ENCODE measurements at regions not wholly inside any gene's neighbourhood (a gene's known extent, or its start where the extent isn't known, plus 50 kb on each side); places are given as distances from the start of the nearest gene placed in this dataset.

GRCh38 chr18:45467293-45467692, 148.0 kb upstream of the SLC14A2 start:
- no peak for DNase-seq (ENCODE audit: low read depth in 4 of 4, low spot score in 1 of 4)

GRCh38 chr18:45467945-45468344, 147.3 kb upstream of the SLC14A2 start:
- DNase-seq (ENCODE audit: low read depth in 4 of 4, low spot score in 1 of 4) = no peak

- DNase-seq (ENCODE audit: low read depth in 4 of 4, low spot score in 1 of 4) = no peak
These were observed 136.4 kb upstream of the SLC14A2 start for GRCh38 chr18:45478889-45479288.

- no peak for DNase-seq (ENCODE audit: low read depth in 4 of 4, low spot score in 1 of 4)
These were observed 134.9 kb upstream of the SLC14A2 start for GRCh38 chr18:45480219-45481015.

- DNase-seq (ENCODE audit: low read depth in 4 of 4, low spot score in 1 of 4) = no peak
These were observed 133.5 kb upstream of the SLC14A2 start for GRCh38 chr18:45481821-45482220.

- no peak for DNase-seq (ENCODE audit: low read depth in 4 of 4, low spot score in 1 of 4)
These were observed 133.0 kb upstream of the SLC14A2 start for GRCh38 chr18:45482286-45482685.

- DNase-seq (ENCODE audit: low read depth in 4 of 4, low spot score in 1 of 4) = no peak
These were observed 127.7 kb upstream of the SLC14A2 start for GRCh38 chr18:45487581-45487980.

- DNase-seq (ENCODE audit: low read depth in 4 of 4, low spot score in 1 of 4) = no peak
These were observed 126.6 kb upstream of the SLC14A2 start for GRCh38 chr18:45488645-45489044.

GRCh38 chr18:45493830-45494229, 121.4 kb upstream of the SLC14A2 start:
- no peak for DNase-seq (ENCODE audit: low read depth in 4 of 4, low spot score in 1 of 4)

- DNase-seq (ENCODE audit: low read depth in 4 of 4, low spot score in 1 of 4) = no peak
These were observed 120.5 kb upstream of the SLC14A2 start for GRCh38 chr18:45494811-45495210.

GRCh38 chr18:45496741-45497140, 118.5 kb upstream of the SLC14A2 start:
- no peak for DNase-seq (ENCODE audit: low read depth in 4 of 4, low spot score in 1 of 4)

- DNase-seq (ENCODE audit: low read depth in 4 of 4, low spot score in 1 of 4) = no peak
These were observed 117.5 kb upstream of the SLC14A2 start for GRCh38 chr18:45497595-45498286.

- DNase-seq (ENCODE audit: low read depth in 4 of 4, low spot score in 1 of 4) = no peak
These were observed 117.0 kb upstream of the SLC14A2 start for GRCh38 chr18:45498287-45498658.

GRCh38 chr18:45503990-45504389, 111.3 kb upstream of the SLC14A2 start:
- DNase-seq (ENCODE audit: low read depth in 4 of 4, low spot score in 1 of 4) = no peak

- DNase-seq (ENCODE audit: low read depth in 4 of 4, low spot score in 1 of 4) = no peak
These were observed 109.6 kb upstream of the SLC14A2 start for GRCh38 chr18:45505497-45506206.

- DNase-seq (ENCODE audit: low read depth in 4 of 4, low spot score in 1 of 4) = no peak
These were observed 108.3 kb upstream of the SLC14A2 start for GRCh38 chr18:45506951-45507350.

GRCh38 chr18:45509535-45509934, 105.7 kb upstream of the SLC14A2 start:
- no peak for DNase-seq (ENCODE audit: low read depth in 4 of 4, low spot score in 1 of 4)

- DNase-seq (ENCODE audit: low read depth in 4 of 4, low spot score in 1 of 4) = no peak
These were observed 104.6 kb upstream of the SLC14A2 start for GRCh38 chr18:45510656-45511055.

GRCh38 chr18:45512363-45512953, 102.8 kb upstream of the SLC14A2 start:
- no peak for DNase-seq (ENCODE audit: low read depth in 4 of 4, low spot score in 1 of 4)

- no peak for DNase-seq (ENCODE audit: low read depth in 4 of 4, low spot score in 1 of 4)
These were observed 98.0 kb upstream of the SLC14A2 start for GRCh38 chr18:45517181-45517741.
